ENCODE measurements at regions not wholly inside any gene's neighbourhood (a gene's known extent, or its start where the extent isn't known, plus 50 kb on each side); places are given as distances from the start of the nearest gene placed in this dataset.

GRCh38 chr6:140018588-140018987, 644.1 kb upstream of the CITED2 start:
- no peak for DNase-seq (ENCODE audit: low read depth)

GRCh38 chr6:140017470-140017869, 643.0 kb upstream of the CITED2 start:
- no peak for DNase-seq (ENCODE audit: low read depth)
- no peak for TF ChIP-seq CTCF (IDR thresholded peaks at IDR 0.05; ENCODE audit: insufficient read depth, low read depth, low read length, missing control alignments)
- H3K4me3 ChIP-seq (ENCODE audit: low read length) = no peak overlapping the region

More at GRCh38 chr6:140018588-140018987, 644.1 kb upstream of the CITED2 start:
- no peak overlapping the region for H3K4me3 ChIP-seq (ENCODE audit: low read length)
- no peak for TF ChIP-seq CTCF (IDR thresholded peaks at IDR 0.05; ENCODE audit: insufficient read depth, low read depth, low read length, missing control alignments)

- no peak for TF ChIP-seq CTCF (IDR thresholded peaks at IDR 0.05; ENCODE audit: insufficient read depth, low read depth, low read length, missing control alignments)
These were observed 637.7 kb upstream of the CITED2 start for GRCh38 chr6:140012150-140012549.

GRCh38 chr6:140011537-140011936, 637.1 kb upstream of the CITED2 start:
- H3K4me3 ChIP-seq (ENCODE audit: low read length) = no peak overlapping the region
- TF ChIP-seq CTCF (IDR thresholded peaks at IDR 0.05; ENCODE audit: insufficient read depth, low read depth, low read length, missing control alignments) = no peak
- DNase-seq (ENCODE audit: low read depth) = no peak

More at GRCh38 chr6:140012150-140012549, 637.7 kb upstream of the CITED2 start:
- no peak for DNase-seq (ENCODE audit: low read depth)
- no peak overlapping the region for H3K4me3 ChIP-seq (ENCODE audit: low read length)

GRCh38 chr6:140009286-140009685, 634.8 kb upstream of the CITED2 start:
- no peak for TF ChIP-seq CTCF (IDR thresholded peaks at IDR 0.05; ENCODE audit: insufficient read depth, low read depth, low read length, missing control alignments)
- no peak for DNase-seq (ENCODE audit: low read depth)

GRCh38 chr6:140007525-140007924, 633.1 kb upstream of the CITED2 start:
- TF ChIP-seq CTCF (IDR thresholded peaks at IDR 0.05; ENCODE audit: insufficient read depth, low read depth, low read length, missing control alignments) = no peak
- H3K4me3 ChIP-seq (ENCODE audit: low read length) = no peak overlapping the region
- DNase-seq (ENCODE audit: low read depth) = no peak

More at GRCh38 chr6:140009286-140009685, 634.8 kb upstream of the CITED2 start:
- H3K4me3 ChIP-seq (ENCODE audit: low read length) = no peak overlapping the region

- no peak for TF ChIP-seq CTCF (IDR thresholded peaks at IDR 0.05; ENCODE audit: insufficient read depth, low read depth, low read length, missing control alignments)
- DNase-seq (ENCODE audit: low read depth) = no peak
- H3K4me3 ChIP-seq (ENCODE audit: low read length) = no peak overlapping the region
These were observed 628.8 kb upstream of the CITED2 start for GRCh38 chr6:140003217-140003616.

Measured in epithelial cell of esophagus (primary cell).